Activated T-cell treated with anti-CD3 and anti-CD28 coated beads for 48 hours (primary cell): ENCODE measurements at regions not wholly inside any gene's neighbourhood (a gene's known extent, or its start where the extent isn't known, plus 50 kb on each side); places are given as distances from the start of the nearest gene placed in this dataset.
"Not testable (repeated sequence)": the region's sequence is repeated elsewhere in the genome, so short reads cannot be mapped to it uniquely, and the experiment has no call there.

ENCODE experiments used
- DNase-seq: peaks from one replicate; pipeline ENCODE4 v3.0.0-alpha.2; 2020; ENCODE audit warnings: low read depth

DNA sequence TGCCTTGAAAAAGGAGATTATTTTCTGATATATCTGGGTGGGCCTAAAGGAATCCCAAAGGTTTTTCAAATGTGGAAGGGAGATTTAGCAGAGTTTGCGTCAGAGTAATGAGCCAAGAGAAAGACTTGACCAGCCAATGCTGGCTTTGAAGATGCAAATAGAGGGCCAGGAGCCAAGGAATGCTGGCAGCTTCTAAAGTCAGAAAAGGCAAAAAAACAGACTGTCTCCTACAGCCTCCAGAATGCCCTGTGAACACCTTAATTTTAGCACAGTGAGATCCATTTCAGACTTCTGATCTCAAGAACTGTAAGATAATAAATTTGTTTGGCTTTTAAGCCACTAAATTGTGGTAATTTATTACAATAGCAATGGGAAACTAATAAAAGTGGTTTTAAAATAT is 122.6 kb upstream of the FREM1 start:
- DNase-seq: no peak

- DNase-seq: no peak
Measured at GRCh38 chr9:15021146-15021545, 110.9 kb upstream of the FREM1 start.

GRCh38 chr9:15018096-15018637 is 107.9 kb upstream of the FREM1 start:
- no peak for DNase-seq

- DNase-seq: no peak
Measured at GRCh38 chr9:15010581-15010980, 100.4 kb upstream of the FREM1 start.

- DNase-seq: no peak
Measured at GRCh38 chr9:15007698-15008097, 97.5 kb upstream of the FREM1 start.

DNA sequence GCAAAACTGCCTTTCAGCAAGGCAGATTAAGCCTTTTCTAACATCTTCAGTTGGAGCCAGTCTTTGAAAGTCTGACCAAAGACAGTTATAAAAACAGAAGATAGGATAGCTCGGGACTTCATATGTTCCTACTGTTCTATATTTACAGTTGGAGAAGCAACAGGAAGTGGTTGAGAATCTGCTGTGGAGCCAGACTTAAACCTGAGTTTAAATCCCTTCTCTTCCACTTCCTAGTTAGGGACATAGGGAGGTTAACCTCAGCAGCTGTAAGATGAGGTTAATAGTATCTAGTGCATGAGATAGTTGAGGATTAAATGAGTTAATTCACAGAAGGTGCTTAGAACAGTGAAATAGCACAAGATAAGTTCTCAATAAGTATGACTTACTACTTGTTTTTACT is 84.5 kb upstream of the FREM1 start:
- no peak for DNase-seq

GRCh38 chr9:14993901-14994554 is 83.8 kb upstream of the FREM1 start:
- no peak for DNase-seq

- DNase-seq: peak; percentile 48
Measured at GRCh38 chr9:14993061-14993800, 83.0 kb upstream of the FREM1 start.

GRCh38 chr9:14992516-14992915 is 82.3 kb upstream of the FREM1 start:
- DNase-seq: no peak

GRCh38 chr9:14992081-14992480 is 81.9 kb upstream of the FREM1 start:
- no peak for DNase-seq

- DNase-seq: not testable (repeated sequence)
Measured at GRCh38 chr9:14990647-14991046, 80.4 kb upstream of the FREM1 start.

DNA sequence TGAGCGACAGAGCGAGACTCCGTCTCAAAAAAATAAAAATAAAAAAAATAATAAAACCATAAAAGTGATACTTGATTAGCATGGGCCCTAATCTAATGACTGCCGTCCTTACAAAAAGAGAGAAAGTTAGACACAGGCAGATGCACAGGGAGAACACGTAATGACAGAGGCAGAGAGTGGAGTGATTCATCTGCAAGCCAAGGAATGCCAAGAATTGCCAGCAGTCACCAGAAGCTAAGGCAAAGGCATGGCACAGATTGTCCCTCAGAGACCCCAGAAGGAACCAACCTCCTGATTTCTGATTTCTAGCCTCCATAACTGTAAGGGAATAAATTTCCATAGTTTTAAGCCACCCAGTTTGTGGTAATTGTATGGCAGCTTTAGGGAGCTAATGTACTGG is 79.6 kb upstream of the FREM1 start:
- no peak for DNase-seq

DNA sequence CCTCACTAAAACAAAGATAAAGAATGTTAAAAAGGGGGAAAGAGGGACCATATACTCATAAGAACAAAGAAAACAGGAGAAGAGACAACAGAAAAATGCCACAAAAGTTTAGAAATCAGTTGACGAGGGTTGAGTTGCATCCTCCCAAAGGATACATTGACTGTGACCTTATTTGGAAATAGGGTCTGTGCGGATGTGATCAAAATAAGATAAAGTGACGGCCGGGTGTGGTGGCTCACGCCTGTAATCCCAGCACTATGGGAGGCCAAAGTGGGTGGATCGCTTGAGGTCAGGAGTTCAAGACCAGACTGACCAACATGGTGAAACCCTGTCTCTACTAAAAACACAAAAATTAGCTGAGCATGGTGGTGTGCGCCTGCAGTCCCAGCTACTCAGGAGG is 79.1 kb upstream of the FREM1 start:
- not testable (repeated sequence) for DNase-seq

- no peak for DNase-seq
Measured at GRCh38 chr9:14987858-14988257, 77.6 kb upstream of the FREM1 start.

- no peak for DNase-seq
Measured at GRCh38 chr9:14985419-14985818, 75.2 kb upstream of the FREM1 start.

DNA sequence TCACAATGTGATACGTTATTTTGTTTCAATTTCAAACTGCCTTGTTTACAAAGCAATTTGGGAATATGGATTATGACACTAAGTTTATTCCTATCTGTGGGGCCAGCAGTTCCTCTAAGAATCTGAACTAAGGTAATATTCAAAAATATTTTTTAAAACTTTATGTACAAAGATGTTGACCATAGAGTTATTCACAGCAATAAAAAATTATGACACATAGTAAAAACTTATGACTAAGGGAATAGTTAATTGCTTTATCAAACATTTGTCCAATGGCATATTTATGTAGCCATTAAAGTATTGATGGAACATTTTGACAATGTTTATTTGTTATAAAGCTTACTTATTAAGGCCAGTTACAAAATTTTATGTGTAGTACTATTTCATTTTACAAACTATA is 73.4 kb upstream of the FREM1 start:
- DNase-seq: no peak

GRCh38 chr9:14981291-14981950 is 71.2 kb upstream of the FREM1 start:
- DNase-seq: no peak

- no peak for DNase-seq
Measured at GRCh38 chr9:14978022-14979000, 68.1 kb upstream of the FREM1 start.

DNA sequence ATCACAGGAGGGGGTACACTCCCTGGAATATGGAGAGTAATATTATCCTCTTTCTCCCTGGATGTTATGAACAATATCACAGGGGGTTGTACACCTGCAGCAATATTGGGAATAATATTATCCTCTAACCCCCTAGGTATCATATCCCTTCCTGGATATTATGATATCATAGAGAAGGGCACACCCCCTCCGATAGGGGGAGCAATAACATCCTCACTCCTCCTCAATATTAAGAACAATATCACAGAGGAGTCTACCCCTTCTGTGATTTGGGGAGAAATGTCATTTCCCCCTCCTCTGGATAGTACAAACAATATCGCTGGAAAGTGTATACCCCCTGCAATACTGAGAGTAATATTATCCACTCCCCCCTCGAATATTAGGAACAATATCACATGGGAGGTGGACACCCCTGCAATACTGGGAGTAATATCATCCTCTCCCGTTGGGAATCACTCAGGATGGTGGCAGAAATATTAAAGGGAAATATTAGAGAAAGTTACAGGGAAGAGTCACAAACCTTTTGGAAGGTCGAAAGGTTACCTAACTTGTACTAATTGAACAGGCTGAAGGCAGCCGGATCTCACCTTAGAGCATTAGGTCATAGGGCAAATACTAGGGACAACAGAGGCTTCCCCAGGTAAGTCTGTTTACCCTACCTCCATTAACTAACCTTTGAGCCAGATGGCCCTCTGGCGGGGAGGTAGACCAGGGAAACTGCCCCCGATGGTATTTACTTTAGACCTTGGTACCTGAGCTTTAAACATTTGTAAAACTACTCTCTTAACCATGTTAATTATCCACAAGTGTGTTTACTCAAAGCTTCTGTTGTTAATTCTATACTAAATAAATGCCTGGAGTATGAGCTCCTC is 57.5 kb upstream of the FREM1 start:
- no peak for DNase-seq

GRCh38 chr9:14962193-14962882 is 52.1 kb upstream of the FREM1 start:
- DNase-seq: no peak
